HG03520 (cell line): ENCODE measurements at regions not wholly inside any gene's neighbourhood (a gene's known extent, or its start where the extent isn't known, plus 50 kb on each side); places are given as distances from the start of the nearest gene placed in this dataset.
"Not testable (repeated sequence)": the region's sequence is repeated elsewhere in the genome, so short reads cannot be mapped to it uniquely, and the experiment has no call there.

ENCODE experiments used
- ATAC-seq: cut with Tn5 transposase; IDR thresholded peaks from one replicate; pipeline ENCODE4 v1.9.1; 2021; ENCODE audit warnings: mild to moderate bottlenecking, moderate library complexity; ENCODE audit not compliant: unreplicated experiment

GRCh38 chr10:57699944-57700343 lies 567.8 kb downstream of the IPMK start:
- no peak for ATAC-seq

- ATAC-seq = no peak
Observed at GRCh38 chr10:57696641-57697040, 571.1 kb downstream of the IPMK start.

- no peak for ATAC-seq
Observed at GRCh38 chr10:57694956-57695608, 572.6 kb downstream of the IPMK start.

GRCh38 chr10:57692255-57692980 lies 575.3 kb downstream of the IPMK start:
- no peak for ATAC-seq

GRCh38 chr10:57689596-57690297 lies 577.9 kb downstream of the IPMK start:
- no peak for ATAC-seq

GRCh38 chr10:57679916-57680315 lies 587.8 kb downstream of the IPMK start:
- no peak for ATAC-seq

GRCh38 chr10:57675125-57675524 lies 592.6 kb downstream of the IPMK start:
- no peak for ATAC-seq

- no peak for ATAC-seq
Observed at GRCh38 chr10:57673446-57673960, 594.2 kb downstream of the IPMK start.

GRCh38 chr10:57664815-57665214 lies 602.9 kb downstream of the IPMK start:
- ATAC-seq = no peak

- ATAC-seq = no peak
Observed at GRCh38 chr10:57663401-57663800, 604.3 kb downstream of the IPMK start.

- no peak for ATAC-seq
Observed at GRCh38 chr10:57661206-57661605, 606.5 kb downstream of the IPMK start.

GRCh38 chr10:57657164-57657765 lies 610.4 kb downstream of the IPMK start:
- peak; percentile 96 for ATAC-seq

GRCh38 chr10:57654856-57655255 lies 612.8 kb downstream of the IPMK start:
- no peak for ATAC-seq

- not testable (repeated sequence) for ATAC-seq
Observed at GRCh38 chr10:57645108-57645507, 622.6 kb downstream of the IPMK start.

GRCh38 chr10:57638411-57638810 lies 629.3 kb downstream of the IPMK start:
- no peak for ATAC-seq

GRCh38 chr10:57628592-57629284 lies 639.0 kb downstream of the IPMK start:
- no peak for ATAC-seq

- no peak for ATAC-seq
Observed at GRCh38 chr10:57627642-57628178, 640.0 kb downstream of the IPMK start.

- ATAC-seq = no peak
Observed at GRCh38 chr10:57624856-57625592, 642.7 kb downstream of the IPMK start.

- ATAC-seq = no peak
Observed at GRCh38 chr10:57624066-57624465, 643.6 kb downstream of the IPMK start.

GRCh38 chr10:57621466-57621865 lies 646.2 kb downstream of the IPMK start:
- ATAC-seq = no peak
